ENCODE measurements at regions not wholly inside any gene's neighbourhood (a gene's known extent, or its start where the extent isn't known, plus 50 kb on each side); places are given as distances from the start of the nearest gene placed in this dataset.

DNA sequence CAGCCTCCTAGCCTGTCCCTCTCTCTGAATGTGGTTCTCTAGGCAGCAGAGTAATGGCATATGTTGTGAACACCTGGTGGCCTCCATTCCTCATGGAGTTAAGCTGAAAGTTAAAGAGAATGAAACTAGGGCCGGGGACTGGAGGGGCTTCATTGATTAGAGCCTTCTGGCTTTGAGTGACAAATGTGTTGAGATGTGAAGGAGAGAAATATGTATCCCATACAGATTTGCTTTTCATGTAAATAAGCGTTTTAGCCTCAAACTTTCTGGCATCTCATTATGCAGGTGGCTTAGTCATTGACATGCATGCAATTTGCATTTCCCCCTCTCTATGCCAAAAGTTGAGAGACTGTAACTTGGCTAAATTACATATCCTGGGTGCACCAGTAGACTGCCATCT is 537.7 kb upstream of the EEF2KMT start:
- TF ChIP-seq, protein P1, sequence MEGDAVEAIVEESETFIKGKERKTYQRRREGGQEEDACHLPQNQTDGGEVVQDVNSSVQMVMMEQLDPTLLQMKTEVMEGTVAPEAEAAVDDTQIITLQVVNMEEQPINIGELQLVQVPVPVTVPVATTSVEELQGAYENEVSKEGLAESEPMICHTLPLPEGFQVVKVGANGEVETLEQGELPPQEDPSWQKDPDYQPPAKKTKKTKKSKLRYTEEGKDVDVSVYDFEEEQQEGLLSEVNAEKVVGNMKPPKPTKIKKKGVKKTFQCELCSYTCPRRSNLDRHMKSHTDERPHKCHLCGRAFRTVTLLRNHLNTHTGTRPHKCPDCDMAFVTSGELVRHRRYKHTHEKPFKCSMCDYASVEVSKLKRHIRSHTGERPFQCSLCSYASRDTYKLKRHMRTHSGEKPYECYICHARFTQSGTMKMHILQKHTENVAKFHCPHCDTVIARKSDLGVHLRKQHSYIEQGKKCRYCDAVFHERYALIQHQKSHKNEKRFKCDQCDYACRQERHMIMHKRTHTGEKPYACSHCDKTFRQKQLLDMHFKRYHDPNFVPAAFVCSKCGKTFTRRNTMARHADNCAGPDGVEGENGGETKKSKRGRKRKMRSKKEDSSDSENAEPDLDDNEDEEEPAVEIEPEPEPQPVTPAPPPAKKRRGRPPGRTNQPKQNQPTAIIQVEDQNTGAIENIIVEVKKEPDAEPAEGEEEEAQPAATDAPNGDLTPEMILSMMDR (IDR thresholded peaks at IDR 0.05; ENCODE audit: partially characterized antibody, unreplicated experiment), result no peak
- Mint-ChIP-seq H3K36me3 (ENCODE audit: unreplicated experiment) (no peaks in the 10 kb centered on the region), H3K4me3 (ENCODE audit: unreplicated experiment) (no peak overlapping the region), H3K27me3 (ENCODE audit: unreplicated experiment) (peaks cover 2% of the 10 kb centered on the region), H3K27ac (ENCODE audit: unreplicated experiment) (peak overlapping the region; percentile 31), H3K4me1 (ENCODE audit: low read depth, unreplicated experiment) (peaks cover 2% of the 10 kb centered on the region), H3K9me3 (ENCODE audit: unreplicated experiment) (peaks cover 2% of the 10 kb centered on the region)
- no peak for DNase-seq

DNA sequence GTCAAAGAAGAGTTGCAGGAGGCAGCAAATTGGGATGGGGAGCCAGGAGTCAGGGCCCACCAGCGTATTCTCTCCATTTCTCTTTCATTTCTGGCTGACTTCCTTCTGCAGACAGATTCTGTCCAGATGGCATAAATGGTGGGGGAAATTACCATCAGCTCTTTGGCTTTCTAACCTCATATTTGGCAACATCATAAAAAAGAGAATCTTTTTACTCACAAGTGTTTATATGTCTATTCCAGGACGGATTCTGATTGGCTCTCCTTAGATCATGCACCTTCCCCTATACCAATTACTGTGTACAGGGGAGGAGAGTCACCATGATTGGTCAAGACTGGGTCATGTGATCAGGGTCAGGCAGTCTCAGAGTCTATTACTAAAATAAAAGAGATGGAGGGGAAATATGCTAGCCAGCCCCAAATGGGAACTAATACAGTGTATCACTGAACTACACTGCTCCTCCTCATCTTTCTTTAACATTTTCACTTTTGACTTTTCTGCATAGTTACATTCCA is 537.1 kb upstream of the EEF2KMT start:
- Mint-ChIP-seq H3K27ac (ENCODE audit: unreplicated experiment) (no peak overlapping the region), H3K9me3 (ENCODE audit: unreplicated experiment) (peaks cover 2% of the 10 kb centered on the region), H3K27me3 (ENCODE audit: unreplicated experiment) (peaks cover 2% of the 10 kb centered on the region), H3K36me3 (ENCODE audit: unreplicated experiment) (no peaks in the 10 kb centered on the region), H3K4me3 (ENCODE audit: unreplicated experiment) (no peak overlapping the region), H3K4me1 (ENCODE audit: low read depth, unreplicated experiment) (peaks cover 1% of the 10 kb centered on the region)
- TF ChIP-seq, protein P1 (IDR thresholded peaks at IDR 0.05; ENCODE audit: partially characterized antibody, unreplicated experiment), result no peak
- peak; percentile 26 for DNase-seq

DNA sequence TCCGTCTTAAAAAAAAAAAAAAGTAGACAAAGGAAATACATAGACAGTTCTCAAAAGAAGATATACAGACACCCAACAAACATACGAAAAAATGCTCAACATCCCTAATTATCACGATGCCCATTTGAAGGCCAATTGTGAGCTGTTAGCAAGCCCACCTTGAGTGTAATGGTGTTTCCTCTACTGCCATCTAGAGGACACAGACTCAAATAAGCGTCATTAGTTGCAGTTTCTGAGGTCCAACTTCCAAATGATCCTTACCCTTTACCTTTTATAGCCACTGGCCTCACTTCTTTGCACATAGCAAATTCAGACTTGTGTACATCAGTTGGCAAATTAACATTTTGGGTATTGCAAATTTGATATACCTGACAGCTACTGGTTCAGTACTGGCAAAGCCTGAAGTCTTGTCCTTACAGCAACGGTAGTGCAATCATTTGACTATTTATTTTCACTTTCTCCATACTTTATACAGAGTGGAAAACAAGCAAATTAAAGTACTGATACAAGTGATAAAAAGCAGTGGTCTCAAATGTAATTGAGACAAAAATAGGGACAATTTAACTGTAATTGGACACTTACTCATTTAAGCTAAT is 536.3 kb upstream of the EEF2KMT start:
- DNase-seq, result no peak
- TF ChIP-seq, protein P1 (IDR thresholded peaks at IDR 0.05; ENCODE audit: partially characterized antibody, unreplicated experiment), result peak; percentile 62
- no peaks in the 10 kb centered on the region for H3K4me1 Mint-ChIP-seq (ENCODE audit: low read depth, unreplicated experiment)
- H3K4me3 Mint-ChIP-seq (ENCODE audit: unreplicated experiment), result no peak overlapping the region
- no peaks in the 10 kb centered on the region for H3K36me3 Mint-ChIP-seq (ENCODE audit: unreplicated experiment)
- peaks cover 2% of the 10 kb centered on the region for H3K9me3 Mint-ChIP-seq (ENCODE audit: unreplicated experiment)
- no peak overlapping the region for H3K27ac Mint-ChIP-seq (ENCODE audit: unreplicated experiment)
- H3K27me3 Mint-ChIP-seq (ENCODE audit: unreplicated experiment), result peaks cover 2% of the 10 kb centered on the region

DNA sequence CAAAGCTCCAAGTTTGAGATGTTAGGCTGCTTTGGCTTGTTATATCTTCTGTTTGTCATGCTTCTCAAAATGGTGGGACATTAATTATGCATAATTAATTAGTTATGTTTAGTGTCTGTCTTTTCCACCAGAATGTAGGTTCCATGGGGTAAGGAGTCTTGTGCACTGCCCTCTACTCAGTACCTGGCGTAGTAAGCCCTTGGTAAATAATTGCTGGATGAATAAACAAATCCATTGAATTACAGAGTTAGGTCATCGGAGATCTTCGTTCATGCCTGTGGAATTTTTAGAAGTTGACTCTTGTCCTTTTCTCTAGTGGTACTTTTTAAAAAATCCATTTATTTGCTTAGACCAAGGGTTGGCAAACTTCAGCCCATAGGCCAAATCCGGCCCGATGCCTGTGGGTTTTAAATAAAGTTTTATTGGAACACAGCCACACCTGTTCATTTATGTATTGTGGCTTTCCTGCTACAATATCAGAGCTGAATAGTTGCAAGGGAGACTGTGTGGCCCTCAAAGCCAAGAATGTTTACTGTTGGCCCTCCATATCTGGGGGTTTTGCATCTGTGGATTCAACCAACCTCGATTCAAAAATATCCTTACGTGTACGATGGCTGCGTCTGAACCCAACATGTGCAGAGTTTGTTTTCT is 524.8 kb upstream of the EEF2KMT start:
- H3K27ac Mint-ChIP-seq (ENCODE audit: unreplicated experiment), result no peak overlapping the region
- peaks cover 4% of the 10 kb centered on the region for H3K36me3 Mint-ChIP-seq (ENCODE audit: unreplicated experiment)
- H3K27me3 Mint-ChIP-seq (ENCODE audit: unreplicated experiment), result peaks cover 5% of the 10 kb centered on the region
- H3K4me3 Mint-ChIP-seq (ENCODE audit: unreplicated experiment), result no peak overlapping the region
- DNase-seq, result no peak
- H3K4me1 Mint-ChIP-seq (ENCODE audit: low read depth, unreplicated experiment), result peaks cover 2% of the 10 kb centered on the region
- TF ChIP-seq, protein P1 (IDR thresholded peaks at IDR 0.05; ENCODE audit: partially characterized antibody, unreplicated experiment), result no peak
- peaks cover 2% of the 10 kb centered on the region for H3K9me3 Mint-ChIP-seq (ENCODE audit: unreplicated experiment)

DNA sequence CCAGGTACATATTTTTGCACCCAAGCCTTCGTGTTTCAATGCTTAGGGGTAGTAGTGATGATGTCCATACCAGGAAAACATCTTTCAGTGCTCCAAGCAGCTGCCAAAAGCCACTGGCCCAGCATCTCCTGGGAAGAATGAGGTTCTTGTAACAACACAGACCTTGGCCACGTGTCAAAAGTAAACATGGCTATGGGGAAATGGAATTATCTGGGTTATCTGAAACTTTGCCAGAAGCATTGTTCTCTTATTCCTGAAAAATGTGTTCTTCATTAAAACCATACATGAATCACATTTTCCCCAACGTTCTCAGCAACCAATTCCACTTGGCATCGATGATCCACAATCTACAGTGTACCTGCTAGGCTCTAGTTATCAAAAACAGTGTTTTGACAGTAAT is 524.2 kb upstream of the EEF2KMT start:
- Mint-ChIP-seq H3K4me1 (ENCODE audit: low read depth, unreplicated experiment) (peaks cover 2% of the 10 kb centered on the region), H3K36me3 (ENCODE audit: unreplicated experiment) (peaks cover 4% of the 10 kb centered on the region), H3K27ac (ENCODE audit: unreplicated experiment) (no peak overlapping the region), H3K4me3 (ENCODE audit: unreplicated experiment) (no peak overlapping the region), H3K27me3 (ENCODE audit: unreplicated experiment) (peaks cover 10% of the 10 kb centered on the region), H3K9me3 (ENCODE audit: unreplicated experiment) (peaks cover 3% of the 10 kb centered on the region)
- DNase-seq, result no peak
- TF ChIP-seq, protein P1 (IDR thresholded peaks at IDR 0.05; ENCODE audit: partially characterized antibody, unreplicated experiment), result no peak

Data from glutamatergic neuron (in vitro differentiated cells).